Loucy (cell line): ENCODE measurements at regions not wholly inside any gene's neighbourhood (a gene's known extent, or its start where the extent isn't known, plus 50 kb on each side); places are given as distances from the start of the nearest gene placed in this dataset.
"Not testable (repeated sequence)": the region's sequence is repeated elsewhere in the genome, so short reads cannot be mapped to it uniquely, and the experiment has no call there.

ENCODE experiments used
- EZH2phosphoT487 ChIP-seq: fragments of 200-600 bp; IDR thresholded peaks from 2 replicates; pipeline ENCODE4 v1.6.1; 2018; ENCODE audit warnings: antibody characterized with exemption, mild to moderate bottlenecking, moderate library complexity, borderline replicate concordance
- TF ChIP-seq, protein P1 (sequence below): fragments of 200-600 bp; sonication (generic); conservative IDR thresholded peaks from 2 replicates; pipeline ENCODE4 v1.5.1; 2014; ENCODE audit warnings: mild to moderate bottlenecking, antibody characterized with exemption, low read length

- TF ChIP-seq, protein P1, sequence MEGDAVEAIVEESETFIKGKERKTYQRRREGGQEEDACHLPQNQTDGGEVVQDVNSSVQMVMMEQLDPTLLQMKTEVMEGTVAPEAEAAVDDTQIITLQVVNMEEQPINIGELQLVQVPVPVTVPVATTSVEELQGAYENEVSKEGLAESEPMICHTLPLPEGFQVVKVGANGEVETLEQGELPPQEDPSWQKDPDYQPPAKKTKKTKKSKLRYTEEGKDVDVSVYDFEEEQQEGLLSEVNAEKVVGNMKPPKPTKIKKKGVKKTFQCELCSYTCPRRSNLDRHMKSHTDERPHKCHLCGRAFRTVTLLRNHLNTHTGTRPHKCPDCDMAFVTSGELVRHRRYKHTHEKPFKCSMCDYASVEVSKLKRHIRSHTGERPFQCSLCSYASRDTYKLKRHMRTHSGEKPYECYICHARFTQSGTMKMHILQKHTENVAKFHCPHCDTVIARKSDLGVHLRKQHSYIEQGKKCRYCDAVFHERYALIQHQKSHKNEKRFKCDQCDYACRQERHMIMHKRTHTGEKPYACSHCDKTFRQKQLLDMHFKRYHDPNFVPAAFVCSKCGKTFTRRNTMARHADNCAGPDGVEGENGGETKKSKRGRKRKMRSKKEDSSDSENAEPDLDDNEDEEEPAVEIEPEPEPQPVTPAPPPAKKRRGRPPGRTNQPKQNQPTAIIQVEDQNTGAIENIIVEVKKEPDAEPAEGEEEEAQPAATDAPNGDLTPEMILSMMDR, result not testable (repeated sequence)
- TF ChIP-seq EZH2phosphoT487, result not testable (repeated sequence)
Observed at GRCh38 chr9:39632071-39632470, 276.6 kb downstream of the SPATA31A1 start.
